ENCODE measurements at regions not wholly inside any gene's neighbourhood (a gene's known extent, or its start where the extent isn't known, plus 50 kb on each side); places are given as distances from the start of the nearest gene placed in this dataset.

GRCh38 chr13:106810069-106810468, 242.1 kb upstream of the ARGLU1 start:
- TF ChIP-seq EZH2 (IDR thresholded peaks at IDR 0.05; ENCODE audit: insufficient read depth, low read length) (no peak), CTCF (IDR thresholded peaks at IDR 0.05; ENCODE audit: insufficient read depth, low read depth, low read length) (no peak)

All from astrocyte (in vitro differentiated cells and primary cell).